ENCODE measurements at regions not wholly inside any gene's neighbourhood (a gene's known extent, or its start where the extent isn't known, plus 50 kb on each side); places are given as distances from the start of the nearest gene placed in this dataset.
"Not testable (repeated sequence)": the region's sequence is repeated elsewhere in the genome, so short reads cannot be mapped to it uniquely, and the experiment has no call there.

GRCh38 chr7:96562966-96563365, 146.7 kb downstream of the SEM1 start:
- Histone ChIP-seq H3K9me3 (no peaks in the 10 kb centered on the region), H3K4me1 (peaks cover 0 to 4% (median 0%) of the 10 kb centered on the region in 4 donors), H3K36me3 (no peaks in the 10 kb centered on the region), H3K4me3 (no peak overlapping the region), H3K27me3 (no peaks in the 10 kb centered on the region), H3K27ac (no peak overlapping the region)
- DNase-seq = no peak
- intact Hi-C loops (cut with DNase I) = no loop called here
- TF ChIP-seq POLR2AphosphoS5 (IDR thresholded peaks at IDR 0.05) = no peak
- no peak for TF ChIP-seq POLR2A (IDR thresholded peaks at IDR 0.05)
- TF ChIP-seq CTCF (IDR thresholded peaks at IDR 0.05) = no peak
- no peak for TF ChIP-seq EP300 (IDR thresholded peaks at IDR 0.05)

- Histone ChIP-seq H3K36me3 (no peaks in the 10 kb centered on the region), H3K4me1 (peaks cover 0 to 4% (median 0%) of the 10 kb centered on the region in 4 donors), H3K4me3 (no peak overlapping the region), H3K27ac (no peak overlapping the region), H3K27me3 (no peaks in the 10 kb centered on the region), H3K9me3 (no peaks in the 10 kb centered on the region)
- intact Hi-C loops (cut with DNase I) = no loop called here
- TF ChIP-seq EP300 (IDR thresholded peaks at IDR 0.05) (no peak), POLR2A (IDR thresholded peaks at IDR 0.05) (no peak), CTCF (IDR thresholded peaks at IDR 0.05) (no peak), POLR2AphosphoS5 (IDR thresholded peaks at IDR 0.05) (no peak)
- no peak for DNase-seq
- 66 to 70% methylated on average over 4 of the region's 4 CpGs for WGBS, 2 donors
Measured at GRCh38 chr7:96562458-96562857, 147.2 kb downstream of the SEM1 start.

GRCh38 chr7:96561892-96562291, 147.8 kb downstream of the SEM1 start:
- H3K9me3 ChIP-seq = no peaks in the 10 kb centered on the region
- peaks cover 0 to 4% (median 0%) of the 10 kb centered on the region in 4 donors for H3K4me1 ChIP-seq
- TF ChIP-seq CTCF (IDR thresholded peaks at IDR 0.05) (no peak), POLR2A (IDR thresholded peaks at IDR 0.05) (no peak), POLR2AphosphoS5 (IDR thresholded peaks at IDR 0.05) (no peak), EP300 (IDR thresholded peaks at IDR 0.05) (no peak)
- intact Hi-C loops (cut with DNase I) = no loop called here
- H3K36me3 ChIP-seq = no peaks in the 10 kb centered on the region
- DNase-seq = no peak
- H3K27me3 ChIP-seq = no peaks in the 10 kb centered on the region
- no peak overlapping the region for H3K4me3 ChIP-seq
- WGBS, 2 donors = 92 to 93% methylated on average over 1 of the region's 1 CpG
- H3K27ac ChIP-seq = no peak overlapping the region

DNA sequence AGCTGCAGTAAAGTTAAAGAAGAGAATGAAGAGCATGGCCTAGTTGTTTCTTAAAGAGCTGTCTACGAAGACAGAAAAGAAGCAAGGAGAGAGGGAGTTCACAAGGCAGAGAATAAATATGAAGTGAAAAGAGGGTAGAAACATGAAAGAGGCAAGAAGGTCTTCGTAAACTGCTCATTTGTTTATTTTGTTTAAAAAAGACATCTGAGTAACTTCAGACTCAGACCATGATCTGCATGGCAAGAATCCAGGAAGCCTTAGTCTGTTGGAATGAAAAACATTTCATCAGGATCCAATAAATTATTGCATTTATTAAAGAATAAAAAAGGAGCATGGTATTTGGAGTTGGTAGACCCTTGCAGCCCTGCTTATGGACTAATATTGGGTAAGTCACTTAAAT, 151.1 kb downstream of the SEM1 start:
- TF ChIP-seq CTCF (IDR thresholded peaks at IDR 0.05) (no peak), POLR2A (IDR thresholded peaks at IDR 0.05) (no peak), EP300 (IDR thresholded peaks at IDR 0.05) (no peak), POLR2AphosphoS5 (IDR thresholded peaks at IDR 0.05) (no peak)
- no peak overlapping the region for H3K4me3 ChIP-seq
- WGBS, 2 donors = 76 to 89% methylated on average over 2 of the region's 2 CpGs

DNA sequence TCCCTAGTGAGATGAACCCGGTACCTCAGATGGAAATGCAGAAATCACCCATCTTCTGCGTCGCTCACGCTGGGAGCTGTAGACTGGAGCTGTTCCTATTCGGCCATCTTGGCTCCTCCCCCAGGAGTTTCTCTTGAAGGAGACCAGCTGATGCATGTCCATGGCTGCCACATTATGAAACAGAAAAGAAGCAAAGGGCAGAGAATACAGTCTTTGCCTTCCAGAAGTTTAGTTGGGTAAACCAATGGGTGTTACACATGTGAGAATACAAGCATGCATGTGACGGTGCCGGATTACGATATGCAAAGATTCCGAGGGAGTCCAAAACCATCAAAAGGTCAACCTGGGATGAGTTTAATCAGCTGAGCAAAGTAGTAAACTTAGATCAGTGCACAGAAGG, 151.6 kb downstream of the SEM1 start:
- Histone ChIP-seq H3K9me3 (no peaks in the 10 kb centered on the region), H3K36me3 (no peaks in the 10 kb centered on the region), H3K4me1 (peaks cover 0 to 4% (median 0%) of the 10 kb centered on the region in 4 donors), H3K4me3 (no peak overlapping the region), H3K27me3 (no peaks in the 10 kb centered on the region), H3K27ac (no peak overlapping the region)
- TF ChIP-seq CTCF (IDR thresholded peaks at IDR 0.05) (no peak), POLR2A (IDR thresholded peaks at IDR 0.05) (no peak), POLR2AphosphoS5 (IDR thresholded peaks at IDR 0.05) (no peak), EP300 (IDR thresholded peaks at IDR 0.05) (no peak)
- 94 to 97% methylated on average over 9 of the region's 9 CpGs for WGBS, 2 donors
- no peak for DNase-seq
- intact Hi-C loops (cut with DNase I) = no loop called here

More for the DNA sequence above, 151.1 kb downstream of the SEM1 start:
- Histone ChIP-seq H3K4me1 (peaks cover 0 to 4% (median 0%) of the 10 kb centered on the region in 4 donors), H3K27me3 (no peaks in the 10 kb centered on the region), H3K36me3 (no peaks in the 10 kb centered on the region), H3K9me3 (no peaks in the 10 kb centered on the region), H3K27ac (no peak overlapping the region)
- no peak for DNase-seq
- intact Hi-C loops (cut with DNase I) = no loop called here

GRCh38 chr7:96557598-96557997, 152.0 kb downstream of the SEM1 start:
- H3K27ac ChIP-seq; DNase-seq; H3K27me3 ChIP-seq; intact Hi-C loops (cut with DNase I); H3K4me3 ChIP-seq; H3K4me1 ChIP-seq; H3K36me3 ChIP-seq; H3K9me3 ChIP-seq: not testable (repeated sequence)
- WGBS, 2 donors = 70 to 73% methylated on average over 12 to 13 of the region's 13 CpGs

All from sigmoid colon (tissue), 6 donors.